DMS153 (cell line): ENCODE measurements at regions not wholly inside any gene's neighbourhood (a gene's known extent, or its start where the extent isn't known, plus 50 kb on each side); places are given as distances from the start of the nearest gene placed in this dataset.

Experiments used
- DNase-seq: peaks from one replicate; lab custom pipeline; 2025; lab: John Stamatoyannopoulos, UW

- DNase-seq = no peak
Measured at GRCh38 chr2:198702796-198703195, 754.9 kb downstream of the SATB2 start.

DNA sequence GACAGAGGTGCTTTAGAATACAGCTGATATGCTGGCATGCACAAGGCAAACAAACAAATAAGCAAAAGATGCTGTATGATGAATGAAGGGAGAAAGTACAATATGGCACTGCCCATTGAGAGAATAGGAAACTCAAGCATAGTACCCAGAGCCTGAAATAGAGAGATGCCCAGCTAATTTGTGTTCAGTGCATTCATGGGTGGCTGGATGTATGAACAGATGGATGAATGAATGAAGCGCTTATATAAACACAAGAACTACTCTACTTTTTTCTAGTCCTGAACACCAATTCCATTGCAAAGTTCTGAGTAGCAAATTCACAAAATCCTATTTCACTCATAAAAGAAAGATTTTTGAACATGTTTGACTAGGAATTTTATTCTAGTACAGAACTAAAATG lies 756.3 kb downstream of the SATB2 start:
- no peak for DNase-seq

- DNase-seq = no peak
Measured at GRCh38 chr2:198700319-198700718, 757.4 kb downstream of the SATB2 start.

GRCh38 chr2:198698230-198698629 lies 759.5 kb downstream of the SATB2 start:
- DNase-seq = no peak

DNA sequence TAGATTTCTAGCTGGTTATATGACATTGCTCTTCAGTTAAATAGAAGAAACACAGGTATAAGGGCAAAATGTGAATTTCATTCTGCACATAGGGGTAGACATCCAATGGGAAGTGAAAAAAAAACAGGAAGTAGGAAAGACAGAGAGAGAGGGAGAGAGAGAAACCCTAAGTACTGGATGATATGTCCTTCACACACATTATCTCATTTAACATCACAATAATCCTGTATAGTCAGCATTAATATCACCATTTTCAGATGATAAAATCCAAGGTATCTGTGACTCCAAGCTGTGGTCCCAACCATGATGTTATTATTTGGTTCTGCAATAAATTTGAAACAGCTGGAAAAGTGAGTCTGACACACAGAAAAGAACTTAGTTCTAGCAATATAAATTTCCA lies 759.9 kb downstream of the SATB2 start:
- DNase-seq = no peak

- DNase-seq = no peak
Measured at GRCh38 chr2:198697218-198697617, 760.5 kb downstream of the SATB2 start.

DNA sequence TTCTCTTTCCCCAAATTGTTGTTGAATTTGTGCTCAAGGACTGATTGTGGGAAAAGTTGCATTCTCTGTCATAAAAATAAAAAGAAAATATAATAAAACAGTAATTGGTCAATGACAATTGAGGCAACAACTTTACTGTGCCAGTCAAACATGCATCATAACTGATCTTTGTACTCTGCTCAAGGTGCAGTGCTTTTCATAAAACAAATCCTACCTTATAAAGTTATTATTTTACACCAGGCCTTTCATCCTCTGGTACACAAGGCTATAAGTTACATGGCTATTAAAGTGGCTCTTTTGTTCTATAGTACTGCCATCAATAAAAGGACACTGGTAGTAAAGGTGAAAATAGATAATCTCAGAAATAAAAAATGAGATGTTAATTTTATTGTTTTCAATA lies 761.9 kb downstream of the SATB2 start:
- DNase-seq = no peak

DNA sequence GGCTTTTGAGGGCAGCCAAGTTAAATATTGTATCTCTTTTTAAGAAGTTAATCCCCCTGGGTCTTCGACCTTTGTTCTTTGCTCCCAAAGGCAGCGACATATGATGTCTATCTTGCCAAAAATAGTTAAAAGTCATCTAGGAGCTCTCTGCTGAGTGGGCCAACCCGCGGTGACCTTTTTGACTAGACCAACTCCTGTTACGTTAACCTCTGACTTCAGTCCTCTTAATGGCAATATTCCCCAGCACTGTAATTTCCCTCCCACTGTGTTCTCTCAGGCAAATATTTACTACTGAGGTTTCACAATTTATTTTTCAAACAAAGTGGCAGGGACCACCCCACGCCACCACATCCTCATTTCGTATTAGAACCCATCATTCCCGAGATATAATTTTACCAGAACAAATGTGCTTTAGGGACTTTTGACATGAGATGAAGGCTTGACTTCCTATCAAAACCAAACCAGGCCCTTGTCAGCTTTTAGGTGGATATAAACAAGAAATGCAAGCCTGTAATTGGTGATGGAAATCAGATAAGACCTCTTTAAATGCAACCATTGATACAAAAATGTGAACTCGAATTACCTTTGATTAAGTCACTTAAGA lies 764.7 kb downstream of the SATB2 start:
- no peak for DNase-seq

DNA sequence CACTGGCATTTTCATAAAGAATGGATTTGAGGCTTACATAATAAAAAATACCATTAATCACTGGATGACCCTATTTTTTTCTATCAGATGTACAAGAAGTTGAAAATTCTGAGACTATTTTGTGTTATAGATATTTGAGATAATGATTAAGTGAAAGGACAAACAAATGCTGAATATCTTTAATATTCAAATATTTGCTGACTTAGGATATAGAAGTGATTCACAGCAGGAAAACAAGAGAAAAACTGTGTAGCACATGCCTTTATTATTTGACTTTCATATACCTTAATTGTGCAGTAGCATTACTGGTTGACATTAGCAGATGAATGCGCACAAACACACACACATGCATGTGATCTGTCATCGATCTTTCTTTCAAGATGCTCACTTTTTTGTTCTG lies 766.5 kb downstream of the SATB2 start:
- no peak for DNase-seq

GRCh38 chr2:198664321-198664720 lies 793.4 kb downstream of the SATB2 start:
- no peak for DNase-seq

DNA sequence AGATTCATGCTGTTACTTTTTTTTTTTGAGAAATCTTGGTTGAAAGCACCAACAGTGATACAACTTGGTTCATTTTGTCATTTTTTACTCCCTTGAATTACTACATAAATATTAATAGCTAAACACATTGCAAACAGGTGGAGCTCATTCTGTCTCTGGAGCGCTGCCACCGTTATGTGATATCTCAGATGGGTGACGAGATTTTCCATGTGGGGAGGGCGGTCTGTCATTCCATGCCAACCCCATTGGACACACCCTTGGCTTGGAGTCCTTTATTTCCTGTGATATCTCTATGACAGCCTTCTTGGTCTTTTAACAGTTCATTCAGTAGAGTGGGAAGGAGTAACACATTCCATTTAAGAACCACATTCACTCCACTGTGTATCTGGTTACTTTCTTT lies 794.8 kb downstream of the SATB2 start:
- DNase-seq = no peak

GRCh38 chr2:198660501-198660900 lies 797.2 kb downstream of the SATB2 start:
- no peak for DNase-seq

DNA sequence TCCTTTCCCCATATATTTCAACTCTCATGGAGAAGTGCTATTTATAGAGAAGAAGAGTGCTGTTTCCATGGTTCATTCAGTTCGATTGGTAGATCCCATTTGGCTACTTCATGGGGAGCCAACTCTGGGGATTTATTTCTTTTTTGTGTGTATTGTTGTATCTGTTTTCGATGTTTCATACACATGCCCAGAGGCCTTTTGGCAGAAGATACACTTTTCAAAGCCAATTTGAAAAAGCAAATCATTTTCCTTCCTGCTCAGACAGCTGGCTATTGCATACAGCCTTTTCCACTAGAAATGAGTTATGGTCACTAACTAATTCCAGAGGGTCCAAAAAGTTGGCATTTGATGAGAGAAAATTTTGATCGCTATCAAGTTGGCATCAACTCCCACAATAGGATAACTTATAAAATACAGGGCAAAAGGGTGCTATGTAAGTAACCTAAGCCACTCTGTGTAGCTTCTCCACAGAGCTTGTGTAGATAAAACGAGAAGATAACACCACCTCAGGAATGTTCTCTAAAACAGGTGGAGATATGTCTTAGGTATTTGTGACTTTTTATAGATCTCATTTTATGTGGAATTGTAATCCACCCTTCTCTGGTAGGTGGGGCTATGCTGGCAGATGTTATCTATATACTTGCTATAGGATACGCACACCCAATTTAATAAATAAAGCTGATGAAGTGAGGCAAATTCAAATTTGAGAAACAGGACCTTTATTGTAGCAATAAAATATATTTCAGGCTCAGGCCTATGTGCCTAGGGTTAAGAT lies 798.5 kb downstream of the SATB2 start:
- no peak for DNase-seq

- DNase-seq = no peak
Measured at GRCh38 chr2:198657512-198658121, 800.1 kb downstream of the SATB2 start.

GRCh38 chr2:198656869-198657268 lies 800.9 kb downstream of the SATB2 start:
- no peak for DNase-seq

DNA sequence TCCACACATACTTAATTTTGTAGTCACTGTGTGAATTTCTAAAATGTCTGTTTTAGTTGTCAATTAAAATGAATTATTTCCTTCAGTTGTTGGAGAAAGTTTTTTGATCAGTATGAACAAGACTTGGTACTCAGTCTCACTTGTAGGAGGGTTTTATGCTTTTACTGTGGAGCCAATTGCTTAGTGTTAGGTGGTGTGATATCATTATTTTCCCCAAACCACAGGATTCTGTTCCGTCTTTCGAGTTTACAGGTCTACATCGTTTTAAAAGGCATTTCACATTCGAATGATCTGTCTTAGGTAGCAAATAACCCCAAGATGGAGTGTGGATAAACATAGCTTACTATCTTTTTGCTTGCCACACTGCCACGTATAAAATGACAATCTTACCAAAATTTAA lies 803.1 kb downstream of the SATB2 start:
- no peak for DNase-seq

DNA sequence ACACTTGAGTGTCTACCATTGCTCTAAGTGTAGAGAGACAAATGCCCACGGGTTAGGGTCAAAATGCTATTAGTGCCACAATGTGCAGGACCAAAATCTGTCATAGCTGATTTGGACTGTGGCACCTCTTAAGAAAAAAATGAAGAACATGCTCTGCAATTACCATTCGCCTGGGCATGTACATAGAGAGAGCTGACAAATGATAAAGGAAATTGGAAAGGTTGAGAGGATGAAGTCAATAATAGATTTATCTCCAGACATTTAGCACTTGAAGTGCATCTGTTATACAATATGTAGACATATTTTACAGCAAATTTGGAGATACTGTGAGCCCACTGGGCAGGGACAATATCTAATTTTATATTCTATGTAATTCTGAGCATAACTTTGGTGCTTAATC lies 804.4 kb downstream of the SATB2 start:
- DNase-seq = no peak

DNA sequence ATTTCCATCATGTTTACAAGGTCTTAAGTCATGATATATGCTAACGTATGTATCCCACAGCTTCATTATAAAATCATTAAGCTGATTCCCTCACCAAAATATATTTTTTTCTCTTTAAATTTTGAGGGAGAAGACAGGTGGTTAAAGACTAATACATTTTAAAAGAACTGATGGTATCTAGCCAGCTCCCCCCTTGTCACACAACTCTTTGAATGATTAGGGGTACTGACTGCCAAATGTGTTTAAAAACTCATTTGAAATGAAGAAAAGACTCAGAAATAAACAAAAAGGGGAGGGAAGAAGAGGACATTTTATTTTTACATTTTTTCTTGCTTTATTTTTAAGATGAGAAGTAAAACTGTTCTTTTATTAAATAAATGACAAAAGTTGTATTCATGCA lies 805.3 kb downstream of the SATB2 start:
- no peak for DNase-seq

GRCh38 chr2:198645816-198646215 lies 811.9 kb downstream of the SATB2 start:
- no peak for DNase-seq

GRCh38 chr2:198641161-198641560 lies 816.6 kb downstream of the SATB2 start:
- no peak for DNase-seq

- DNase-seq = no peak
Measured at GRCh38 chr2:198640463-198640862, 817.3 kb downstream of the SATB2 start.

- no peak for DNase-seq
Measured at GRCh38 chr2:198639580-198639979, 818.2 kb downstream of the SATB2 start.

GRCh38 chr2:198638577-198638976 lies 819.2 kb downstream of the SATB2 start:
- no peak for DNase-seq

DNA sequence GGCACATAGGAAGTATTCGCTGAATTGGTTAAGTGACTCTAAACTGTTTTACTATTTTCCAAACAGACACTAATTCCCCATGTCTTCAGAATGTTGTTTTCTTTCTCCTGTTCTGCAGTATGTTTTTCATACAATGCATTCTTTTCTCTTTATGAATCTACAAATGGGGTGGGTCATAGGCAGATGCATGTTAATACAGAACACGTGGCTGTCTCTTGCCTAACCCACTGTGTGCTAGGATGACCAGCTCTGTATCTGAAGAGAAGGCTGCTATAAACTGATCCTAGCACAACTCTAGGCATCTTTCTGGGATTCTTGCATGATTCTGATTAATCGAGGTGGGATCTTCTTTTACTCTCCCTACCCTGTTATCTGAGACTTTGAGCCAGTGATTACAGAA lies 826.0 kb downstream of the PLCL1 start:
- no peak for DNase-seq
